ENCODE measurements at regions not wholly inside any gene's neighbourhood (a gene's known extent, or its start where the extent isn't known, plus 50 kb on each side); places are given as distances from the start of the nearest gene placed in this dataset.

- peak; percentile 22; the same call in 1 of the 2 replicates for TF ChIP-seq ERF (CRISPR knock-in tag; IDR thresholded peaks at IDR 0.05)
- TF ChIP-seq ZNF597 (CRISPR knock-in tag; IDR thresholded peaks at IDR 0.05), result no peak
- TF ChIP-seq HDAC2 (CRISPR knock-in tag; IDR thresholded peaks at IDR 0.05), result peak; percentile 42; the same call in 1 of the 2 replicates
- peak; percentile 72; the same call in 1 of the 2 replicates for TF ChIP-seq ZBTB43 (CRISPR knock-in tag; conservative IDR thresholded peaks at IDR 0.05)
- peak; percentile 97 for TF ChIP-seq PPARG (CRISPR knock-in tag; conservative IDR thresholded peaks at IDR 0.05)
- TF ChIP-seq CHD4 (IDR thresholded peaks at IDR 0.05; ENCODE audit: borderline replicate concordance, low read length), result peak; percentile 91; the same call in 1 of the 2 replicates
- TF ChIP-seq POLR2G (IDR thresholded peaks at IDR 0.05; ENCODE audit: low read depth, low read length), result peak; percentile 61
- no peak for TF ChIP-seq CREBL2 (CRISPR knock-in tag; IDR thresholded peaks at IDR 0.05; ENCODE audit: borderline replicate concordance)
- TF ChIP-seq ELF3 (CRISPR knock-in tag; IDR thresholded peaks at IDR 0.05), result peak; percentile 55
- no peak for TF ChIP-seq SATB2 (CRISPR knock-in tag; IDR thresholded peaks at IDR 0.05)
- no peak for TF ChIP-seq ZNF709 (CRISPR knock-in tag; IDR thresholded peaks at IDR 0.05)
- no peak for TF ChIP-seq TBX3 (IDR thresholded peaks at IDR 0.05; ENCODE audit: borderline replicate concordance)
- peak; percentile 49; the same call in 1 of the 2 replicates for TF ChIP-seq ZGPAT (CRISPR knock-in tag; IDR thresholded peaks at IDR 0.05)
- TF ChIP-seq ZNF34 (CRISPR knock-in tag; IDR thresholded peaks at IDR 0.05; ENCODE audit: borderline replicate concordance), result no peak
- no peak for TF ChIP-seq HMGXB4 (CRISPR knock-in tag; IDR thresholded peaks at IDR 0.05; ENCODE audit: borderline replicate concordance in 1 of 2, low read depth in 1 of 2)
- no peak for TF ChIP-seq DDIT3 (CRISPR knock-in tag; IDR thresholded peaks at IDR 0.05)
- TF ChIP-seq ZNF292 (CRISPR knock-in tag; IDR thresholded peaks at IDR 0.05; ENCODE audit: borderline replicate concordance, low read depth), result no peak
- no peak for TF ChIP-seq ZNF879 (CRISPR knock-in tag; IDR thresholded peaks at IDR 0.05)
- peak; percentile 96 for TF ChIP-seq JUNB (CRISPR knock-in tag; IDR thresholded peaks at IDR 0.05; ENCODE audit: borderline replicate concordance)
- no peak for TF ChIP-seq ZNF589 (CRISPR knock-in tag; conservative IDR thresholded peaks at IDR 0.05)
- no peak for TF ChIP-seq ZNF570 (CRISPR knock-in tag; IDR thresholded peaks at IDR 0.05; ENCODE audit: borderline replicate concordance)
- no peak for TF ChIP-seq ZNF484 (CRISPR knock-in tag; IDR thresholded peaks at IDR 0.05; ENCODE audit: borderline replicate concordance, low read depth)
- TF ChIP-seq ZNF616 (CRISPR knock-in tag; IDR thresholded peaks at IDR 0.05; ENCODE audit: low read depth), result no peak
- 0 out of 2 replicates have a peak, but pooled peaks have one; percentile 37 for TF ChIP-seq KLF9 (CRISPR knock-in tag; IDR thresholded peaks at IDR 0.05; ENCODE audit: low read depth)
Measured at GRCh38 chr2:215693193-215693998, 257.5 kb upstream of the FN1 start (continued).

All from HepG2 (cell line).